DMS 273 (cell line): ENCODE measurements at regions not wholly inside any gene's neighbourhood (a gene's known extent, or its start where the extent isn't known, plus 50 kb on each side); places are given as distances from the start of the nearest gene placed in this dataset.

Source experiments
- DNase-seq: peaks from one replicate; lab custom pipeline; 2025; ENCODE audit not compliant: unreplicated experiment; lab: John Stamatoyannopoulos, UW

DNA sequence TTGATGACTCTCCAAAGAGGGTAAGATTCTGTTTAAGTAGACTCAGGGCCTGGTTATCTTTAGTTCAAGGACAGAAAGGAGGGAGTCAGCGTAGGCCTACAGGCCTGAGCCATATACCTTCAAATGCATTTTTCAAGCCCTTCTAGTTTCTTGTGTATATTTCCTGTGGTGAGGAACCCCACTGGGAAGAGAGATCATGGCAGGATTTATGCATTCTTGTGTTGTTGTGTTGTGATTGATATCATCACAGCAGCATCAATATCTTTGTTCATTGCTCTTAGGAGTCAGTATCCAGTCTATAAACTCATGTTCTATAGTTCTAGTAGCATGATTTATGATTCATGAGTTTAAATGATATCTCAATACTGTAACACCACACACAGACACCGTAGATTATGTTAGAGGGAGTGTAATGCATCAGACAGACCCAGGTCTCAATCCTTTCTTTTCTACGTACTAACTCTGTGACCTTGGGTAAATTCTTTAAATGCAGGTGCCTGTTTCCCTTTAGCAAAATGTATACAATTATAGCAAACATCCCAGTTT lies 427.5 kb downstream of the PDCD6IP start:
- DNase-seq: no peak

DNA sequence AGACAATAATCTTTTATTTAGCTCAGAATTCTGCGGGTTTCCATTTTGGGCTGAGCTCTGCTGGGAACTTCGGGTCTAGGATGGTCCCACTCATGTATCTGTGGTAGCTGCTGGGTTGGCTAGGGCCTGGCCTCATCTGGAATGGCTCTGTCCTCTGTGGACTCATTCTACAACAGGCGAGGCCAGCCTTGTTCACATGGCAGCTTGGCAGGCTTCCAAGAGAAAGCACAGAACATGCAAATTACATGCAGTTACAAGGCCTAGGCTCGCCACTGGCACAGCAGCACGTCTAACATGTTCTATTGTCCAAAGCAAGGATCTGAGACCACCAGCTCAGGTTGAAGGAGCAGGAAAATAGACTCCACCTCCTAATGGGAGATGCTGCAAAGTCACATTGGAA lies 431.4 kb downstream of the PDCD6IP start:
- DNase-seq: peak; percentile 15

DNA sequence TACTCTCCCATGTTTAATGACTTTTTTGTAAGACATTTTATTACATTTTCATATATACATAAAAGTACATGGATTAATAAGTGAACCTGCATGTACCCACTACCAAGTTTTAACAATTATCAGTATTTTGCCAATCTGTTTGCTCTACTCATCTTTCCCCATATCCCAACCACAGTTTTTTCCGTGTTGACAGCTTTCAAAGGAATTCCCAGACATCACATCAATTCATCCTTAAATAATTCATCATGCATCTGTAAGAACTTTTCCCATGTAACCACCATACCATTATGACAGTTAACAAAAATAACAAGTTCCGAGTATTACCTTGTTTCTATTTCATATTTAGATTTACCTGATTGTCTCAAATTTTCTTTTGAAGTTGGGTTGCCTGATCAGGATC lies 436.7 kb downstream of the PDCD6IP start:
- DNase-seq: no peak

DNA sequence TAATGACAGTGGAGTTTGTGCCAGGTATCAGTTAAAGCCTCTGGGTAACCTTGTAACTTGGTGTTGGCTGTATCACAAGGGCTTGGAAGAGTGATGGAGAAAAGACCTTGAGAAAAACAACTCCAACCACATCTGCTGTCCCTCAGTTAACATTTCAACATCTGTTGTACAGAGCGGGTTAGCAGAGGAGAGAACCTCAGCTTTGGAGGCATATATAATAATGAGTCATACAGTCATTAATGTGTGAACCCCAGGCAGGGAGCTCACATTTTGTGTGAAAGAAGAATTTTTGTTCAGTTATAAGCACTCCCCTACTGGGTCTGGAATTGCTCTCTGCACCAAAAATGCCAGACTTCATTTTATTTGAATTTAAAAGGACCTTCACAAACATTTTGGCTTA lies 439.5 kb downstream of the PDCD6IP start:
- DNase-seq: peak; percentile 0

DNA sequence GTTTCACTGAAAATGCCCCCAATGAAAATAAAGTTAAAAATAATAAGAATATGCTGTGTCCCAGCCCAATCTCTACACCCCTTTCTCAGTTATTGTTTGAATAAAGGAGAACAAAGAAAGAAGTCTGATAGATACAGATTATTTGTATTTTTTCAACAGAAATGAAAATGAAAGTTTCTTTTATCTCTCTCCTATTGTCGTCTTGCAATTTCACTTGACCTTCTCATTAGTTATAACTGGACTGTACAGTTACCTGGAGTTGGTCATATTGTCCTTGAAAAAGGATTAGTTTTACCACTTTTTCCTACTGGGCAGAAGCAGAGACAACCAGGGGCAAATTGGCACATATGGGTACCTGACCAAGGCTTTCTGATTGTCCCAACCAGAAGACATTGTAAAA lies 440.0 kb downstream of the PDCD6IP start:
- no peak for DNase-seq

DNA sequence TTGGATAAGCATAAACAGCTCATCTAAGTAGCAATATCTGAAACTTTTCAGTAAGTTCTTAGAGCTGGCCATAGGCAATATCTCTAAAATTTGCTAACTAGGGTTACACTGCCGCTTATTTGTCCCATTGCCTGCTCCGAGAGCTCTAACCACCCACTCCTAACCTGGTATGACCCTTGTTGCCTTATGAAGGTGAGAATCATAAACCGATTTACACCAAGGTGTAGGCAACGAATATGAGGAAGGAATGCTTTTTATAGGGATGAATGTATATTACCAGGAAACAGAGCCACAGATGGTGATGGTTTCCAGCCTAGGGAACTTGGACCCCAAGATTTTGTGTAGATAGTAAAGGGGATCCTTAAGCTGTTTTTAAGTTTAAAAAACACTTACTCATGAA lies 440.9 kb downstream of the PDCD6IP start:
- DNase-seq: no peak

DNA sequence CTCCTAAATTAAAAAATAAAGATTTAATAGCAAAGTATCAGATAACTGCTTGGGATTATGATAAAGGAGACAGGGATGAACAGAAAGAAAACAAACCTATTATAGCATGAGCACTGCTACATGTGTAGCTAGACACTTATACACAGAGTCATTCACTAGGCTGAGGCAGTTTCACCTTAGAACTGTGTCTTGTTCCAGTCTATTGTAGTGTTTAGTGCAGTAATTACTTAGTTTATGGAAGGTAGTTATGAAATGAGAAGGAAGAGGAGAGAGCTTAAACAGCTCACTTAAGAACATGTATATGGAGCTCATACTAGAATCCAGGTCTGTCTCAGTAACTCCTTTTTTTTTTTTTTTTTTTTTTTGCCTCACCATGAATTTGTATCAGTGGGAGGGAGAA lies 441.4 kb downstream of the PDCD6IP start:
- no peak for DNase-seq

DNA sequence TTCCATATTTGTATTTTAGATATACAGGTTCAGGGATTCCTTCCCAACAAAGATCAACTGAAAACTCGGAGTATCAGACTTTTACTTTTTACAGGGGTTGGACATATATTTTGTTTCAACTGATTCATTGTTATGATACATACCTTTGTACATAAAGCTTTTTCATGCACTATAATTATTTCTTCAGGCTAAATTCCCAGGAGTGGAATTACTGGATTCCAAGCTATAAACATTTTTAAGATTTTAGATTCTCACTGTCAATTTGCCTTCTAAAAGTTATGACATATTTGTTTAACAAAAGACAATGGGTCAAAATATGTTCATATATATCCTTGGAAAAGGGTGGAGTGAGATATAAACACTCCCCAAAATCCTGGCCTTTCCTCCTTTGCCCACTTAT lies 449.0 kb downstream of the PDCD6IP start:
- no peak for DNase-seq

DNA sequence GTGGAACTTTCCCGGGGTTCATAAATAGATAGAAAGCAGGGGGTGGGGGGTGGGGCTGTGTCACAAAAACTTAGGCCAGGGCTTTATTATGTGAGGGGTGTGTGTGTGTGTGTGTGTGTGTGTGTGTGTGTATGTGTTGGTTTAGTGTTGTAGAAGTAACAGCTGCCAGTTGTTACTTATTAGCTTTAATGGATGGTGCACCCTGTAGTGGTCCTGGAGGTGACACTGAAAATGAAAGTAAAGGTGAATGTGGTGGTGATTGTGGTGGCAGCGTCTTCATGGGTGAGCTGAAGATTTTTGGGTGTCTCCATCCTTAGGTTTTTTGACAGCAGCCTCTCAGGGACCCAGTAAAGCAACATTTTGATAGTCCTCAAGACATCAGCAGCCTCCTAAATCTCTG lies 449.9 kb downstream of the PDCD6IP start:
- no peak for DNase-seq

DNA sequence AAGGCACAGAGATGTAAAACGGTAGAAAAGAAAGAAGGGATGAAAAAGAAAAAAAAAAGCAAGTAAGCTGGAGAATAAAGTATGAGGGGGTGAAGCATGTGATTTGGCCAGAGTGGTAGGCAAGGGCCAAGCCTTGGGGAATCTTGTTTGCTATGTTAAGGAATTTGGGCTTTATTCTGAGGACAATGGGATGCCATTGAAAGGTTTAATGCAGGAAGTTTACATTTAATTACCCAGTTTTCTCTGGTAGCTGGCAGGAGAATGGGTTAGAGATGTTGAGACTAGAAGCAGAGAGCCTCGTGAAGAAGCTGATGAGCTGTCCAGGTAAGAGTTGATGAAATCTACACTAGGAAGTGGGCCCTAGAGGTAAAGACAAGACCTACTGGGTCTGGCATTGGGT lies 455.9 kb downstream of the PDCD6IP start:
- DNase-seq: no peak

DNA sequence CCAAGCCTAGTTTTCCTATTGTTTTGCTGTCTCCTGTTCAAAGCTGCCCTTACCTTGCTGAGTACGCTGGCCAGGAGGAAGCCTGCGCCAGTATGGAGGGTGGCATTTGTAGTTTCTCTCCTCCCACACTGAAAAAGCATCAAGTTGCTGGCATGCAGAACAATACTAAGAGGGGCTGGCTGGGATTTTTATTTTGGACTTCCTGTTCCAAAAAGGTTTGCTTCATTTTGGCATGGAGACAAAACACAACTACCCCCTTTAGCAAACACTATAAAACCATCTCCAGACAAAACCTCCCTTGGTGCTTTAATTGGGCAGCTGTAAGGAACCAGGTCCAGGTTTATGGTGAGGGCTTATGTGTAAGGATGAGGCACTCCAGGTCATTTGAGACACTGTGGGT lies 457.6 kb downstream of the PDCD6IP start:
- no peak for DNase-seq

DNA sequence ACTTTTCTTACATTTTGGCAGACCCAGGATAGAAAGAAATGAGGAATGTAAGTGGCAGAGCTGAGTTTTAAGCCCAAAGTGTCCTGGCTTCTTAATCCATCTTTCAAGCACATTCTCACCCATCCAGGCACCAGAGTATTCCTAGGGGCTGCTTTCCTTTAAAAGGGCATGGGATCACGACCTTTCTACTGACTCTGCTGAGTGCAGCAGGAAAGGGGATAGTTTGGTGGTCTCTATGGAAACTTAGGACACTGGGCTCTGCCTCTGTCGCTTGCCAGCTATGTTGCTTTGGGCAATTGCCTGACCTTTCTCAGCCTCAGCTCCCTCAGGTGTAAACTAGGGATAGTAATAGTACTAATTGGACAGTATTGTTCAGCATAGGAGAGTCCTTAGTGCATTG lies 458.4 kb downstream of the PDCD6IP start:
- DNase-seq: no peak

DNA sequence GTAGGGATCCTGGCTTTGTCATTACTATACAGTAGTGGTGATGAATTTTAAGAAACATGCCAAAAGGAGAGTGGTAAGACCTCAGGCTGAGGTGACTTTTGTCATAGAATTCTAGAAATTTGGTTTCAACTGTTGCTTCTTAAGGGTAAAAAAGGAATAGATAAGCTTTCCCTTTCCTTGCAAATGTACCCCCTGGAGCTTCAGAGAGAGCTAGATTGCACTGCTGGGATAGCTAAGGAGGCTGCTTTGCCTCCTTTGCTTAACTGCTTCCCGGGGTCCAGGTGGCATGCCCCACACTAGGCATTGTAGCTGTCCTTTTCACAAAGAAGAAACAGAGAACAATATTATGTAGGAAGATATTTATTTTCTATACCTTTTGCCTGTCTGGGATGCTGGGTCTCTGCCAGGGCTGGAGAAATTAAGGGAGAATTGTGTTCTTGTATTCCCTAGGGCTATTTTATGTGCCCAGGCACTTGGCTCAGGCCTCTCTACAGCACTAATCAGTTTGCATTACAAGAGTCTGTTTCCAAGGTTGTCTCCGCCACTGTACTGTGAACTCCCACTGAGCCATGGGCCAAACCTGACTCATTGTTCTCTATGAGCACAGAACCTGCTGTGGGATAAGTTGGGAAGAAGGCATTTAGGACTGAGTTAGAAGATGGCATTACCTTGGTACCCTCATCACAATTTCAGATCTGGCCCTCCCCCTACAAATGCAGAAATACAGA lies 460.0 kb downstream of the PDCD6IP start:
- no peak for DNase-seq

DNA sequence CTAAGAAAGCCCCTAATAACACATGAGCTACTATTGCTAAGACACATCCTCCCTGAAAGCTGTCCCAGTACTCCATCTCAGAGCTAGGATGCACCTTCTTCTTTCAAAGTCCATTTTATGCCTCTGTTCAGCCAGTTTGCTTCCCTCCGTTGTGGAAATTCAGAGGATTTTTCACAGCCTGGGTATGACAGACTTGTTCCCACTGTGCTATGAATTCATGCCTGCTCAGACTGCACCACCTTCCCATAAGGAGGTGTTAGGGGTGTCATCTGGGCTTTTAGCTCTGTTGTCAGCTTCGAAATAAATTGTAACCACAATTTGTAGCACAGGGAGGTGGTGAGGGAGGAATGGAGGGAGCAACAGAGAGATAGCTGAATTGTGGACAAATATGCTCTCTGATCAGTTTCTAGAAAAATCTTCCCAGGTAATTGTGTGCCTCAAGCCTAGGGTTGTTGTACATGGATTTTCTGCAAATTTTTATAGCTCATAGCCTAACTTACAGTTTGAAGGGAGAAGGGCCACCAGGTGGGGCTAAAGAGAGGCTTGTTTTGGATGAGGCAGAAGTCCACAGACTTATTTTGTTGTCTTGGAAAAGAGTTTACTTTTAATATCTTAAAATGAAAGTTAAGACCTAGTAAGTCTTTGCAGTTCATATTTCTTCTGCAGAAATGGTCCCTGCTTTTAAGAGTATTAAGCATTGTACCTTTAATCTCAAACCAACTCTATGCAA lies 462.0 kb downstream of the PDCD6IP start:
- peak; percentile 68 for DNase-seq

DNA sequence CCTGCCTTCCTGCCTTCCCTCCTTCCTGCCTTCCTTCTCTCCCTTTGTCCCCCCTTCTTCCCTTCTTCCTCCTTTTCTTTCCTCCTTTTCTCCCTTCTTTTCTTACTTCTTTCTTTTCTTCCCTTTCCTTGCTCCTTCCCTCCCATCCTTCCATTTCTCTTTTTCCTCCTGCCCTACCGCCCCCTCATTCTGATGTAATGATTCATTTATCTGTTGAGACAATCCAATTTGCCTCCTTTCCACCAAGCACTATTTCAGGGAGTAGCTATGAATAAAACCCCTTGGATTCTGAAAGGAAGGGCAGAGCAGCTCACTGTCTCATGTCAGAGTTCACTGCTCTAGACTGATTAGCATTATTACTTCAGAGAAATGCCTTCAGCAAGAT lies 462.6 kb downstream of the PDCD6IP start:
- no peak for DNase-seq

DNA sequence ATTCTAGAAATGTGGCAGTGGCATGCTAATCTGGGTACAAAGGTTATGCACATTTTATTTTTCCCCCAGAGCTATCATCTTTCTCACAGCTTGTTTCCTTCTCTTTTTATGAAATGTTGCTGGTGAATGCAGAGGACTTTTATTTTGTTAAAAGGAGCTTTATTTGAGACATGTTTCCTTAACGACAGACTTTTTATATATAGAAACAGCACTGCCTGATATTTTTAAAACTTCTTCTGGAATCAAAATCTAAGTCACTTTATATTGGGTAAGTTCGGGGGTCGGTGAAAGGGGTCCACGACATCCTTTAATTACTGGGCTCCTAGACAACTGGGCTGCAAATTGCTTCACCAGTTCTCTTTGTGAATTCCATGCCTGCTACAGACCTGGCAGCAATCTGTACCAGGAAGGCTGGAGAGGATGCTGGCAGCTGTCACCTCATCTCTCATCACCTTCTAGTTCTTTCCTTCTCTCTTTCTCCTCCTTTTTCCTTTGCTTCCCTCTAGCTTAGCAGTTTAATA lies 464.7 kb downstream of the PDCD6IP start:
- peak; percentile 1 for DNase-seq

DNA sequence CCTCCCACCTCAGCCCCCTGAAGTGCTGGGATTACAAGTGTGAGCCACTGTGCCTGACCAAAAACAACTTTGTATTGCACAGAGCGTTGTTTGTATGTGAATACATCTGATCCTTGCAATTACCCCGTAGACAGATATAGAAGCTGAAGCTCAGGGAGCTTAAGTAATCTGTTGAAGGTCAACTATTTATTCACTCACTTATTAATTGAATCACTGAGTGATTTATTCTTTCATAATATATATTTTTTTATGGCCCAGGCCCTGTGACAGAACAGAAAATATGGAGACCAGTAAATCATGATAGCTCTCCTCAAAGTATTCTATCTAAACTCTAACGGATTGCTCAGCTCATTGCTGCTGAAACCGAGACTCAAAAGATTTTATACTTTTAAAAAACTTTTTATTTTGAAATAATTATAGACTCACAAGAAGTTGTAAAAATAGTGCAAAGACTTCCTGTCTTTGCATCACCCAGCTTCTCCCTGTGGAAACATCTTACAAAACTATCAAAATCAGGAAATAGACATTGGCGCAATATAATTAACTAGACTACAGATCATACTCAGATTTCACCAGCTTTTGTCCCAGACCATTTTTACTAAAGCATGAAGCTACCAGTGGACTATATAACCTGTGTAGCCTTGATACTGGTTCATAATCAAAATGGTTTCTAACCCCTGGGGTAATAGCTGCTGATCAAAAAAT lies 466.1 kb downstream of the PDCD6IP start:
- DNase-seq: no peak

DNA sequence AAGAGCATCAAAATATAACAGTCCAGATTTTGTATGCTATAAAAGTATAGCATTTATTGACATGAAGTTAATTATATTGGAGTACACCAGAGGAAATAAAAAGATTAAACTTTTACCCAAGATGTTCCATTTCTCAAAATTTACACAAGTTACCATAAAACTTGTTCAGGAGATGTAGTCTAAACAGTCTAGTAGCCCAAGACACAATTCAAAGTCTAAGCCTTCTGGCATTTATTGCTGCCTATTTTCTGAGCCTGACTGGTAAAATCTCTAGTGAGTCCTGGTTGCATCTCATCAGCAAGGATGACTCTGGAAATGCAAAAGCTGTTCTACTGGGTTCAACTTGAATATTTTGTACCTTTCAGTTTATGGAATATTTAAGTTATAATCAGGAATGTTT lies 468.7 kb downstream of the PDCD6IP start:
- DNase-seq: no peak

DNA sequence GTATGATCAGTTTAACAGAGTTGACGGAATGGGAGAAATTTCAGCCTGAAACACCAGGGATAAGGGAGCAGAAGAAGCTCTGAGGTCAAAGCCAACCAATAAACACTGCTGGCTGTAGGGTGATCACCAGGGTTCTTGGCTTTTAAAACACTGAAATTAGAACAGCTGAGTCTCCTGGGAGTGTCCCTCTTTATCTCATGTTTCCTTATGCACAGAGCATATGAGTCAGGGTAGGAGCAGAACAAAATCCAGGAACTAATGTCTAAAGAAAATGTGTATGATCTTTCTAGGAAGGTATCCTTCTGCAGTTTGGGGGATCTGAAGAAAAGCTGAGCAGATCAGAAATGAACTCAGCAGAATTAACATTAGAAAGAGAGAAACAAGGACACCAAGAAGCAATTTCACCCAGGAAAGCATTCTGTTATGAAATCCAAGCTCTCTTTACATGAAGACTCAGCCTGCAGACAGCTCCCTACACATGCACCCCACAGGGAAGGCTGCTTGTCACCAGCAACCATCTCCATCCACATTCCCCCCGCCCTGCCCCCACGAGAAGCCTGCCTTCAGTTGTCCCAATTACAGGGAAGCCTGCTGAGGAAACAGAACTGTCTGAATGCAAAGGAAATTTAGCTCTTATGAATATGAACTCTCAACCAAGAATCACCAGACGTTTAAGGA lies 469.7 kb downstream of the PDCD6IP start:
- DNase-seq: no peak

DNA sequence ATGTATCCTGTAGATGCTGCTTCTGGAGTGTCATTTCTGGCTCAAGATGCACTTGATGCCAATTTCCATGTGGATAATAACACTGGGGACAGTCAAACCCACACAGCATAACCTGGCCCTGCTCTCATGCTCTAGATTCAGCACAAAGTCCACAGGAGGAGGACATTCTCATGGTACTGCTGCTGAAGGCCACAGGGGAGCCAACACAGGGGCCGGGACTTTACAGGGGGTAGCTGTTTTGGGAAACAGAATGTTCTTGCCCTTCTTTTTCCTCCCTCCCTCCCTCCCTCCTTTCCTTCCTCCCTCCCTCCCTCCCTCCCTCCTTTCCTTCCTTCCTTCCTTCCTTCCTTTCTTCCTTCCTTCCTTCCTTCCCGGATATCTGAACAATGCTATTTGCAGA lies 477.4 kb downstream of the PDCD6IP start:
- DNase-seq: no peak

DNA sequence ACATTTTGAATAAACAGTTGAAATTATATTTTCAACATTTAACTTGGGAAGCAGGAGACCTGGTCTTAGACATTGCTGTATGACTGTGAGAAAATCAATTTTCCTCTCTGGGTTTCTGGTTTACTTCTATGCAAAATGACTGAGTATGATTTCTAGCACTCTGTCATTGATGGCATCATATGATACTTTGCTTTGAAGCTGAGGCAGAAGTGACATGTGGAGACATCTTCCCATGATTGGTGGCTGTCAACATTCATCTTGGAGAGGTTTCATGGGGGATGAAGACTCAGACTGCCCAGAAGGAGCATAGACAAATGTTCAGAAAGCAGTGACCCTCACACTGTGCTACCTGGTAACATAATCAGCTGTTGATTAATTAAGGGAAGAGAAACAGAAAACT lies 477.9 kb downstream of the PDCD6IP start:
- DNase-seq: no peak
